NCI-H524 (cell line): ENCODE measurements at regions not wholly inside any gene's neighbourhood (a gene's known extent, or its start where the extent isn't known, plus 50 kb on each side); places are given as distances from the start of the nearest gene placed in this dataset.

ENCODE experiments used
- DNase-seq, 2 experiments: peaks; one replicate each; lab custom pipeline; 2025; lab: John Stamatoyannopoulos, UW

- no peak for DNase-seq
These were observed 253.4 kb downstream of the GXYLT1 start for GRCh38 chr12:41891226-41891625.

GRCh38 chr12:41888285-41888684 lies 256.4 kb downstream of the GXYLT1 start:
- no peak for DNase-seq

- DNase-seq: no peak
These were observed 262.5 kb downstream of the GXYLT1 start for GRCh38 chr12:41881891-41882805.

GRCh38 chr12:41869432-41869831 lies 275.2 kb downstream of the GXYLT1 start:
- no peak for DNase-seq

- DNase-seq: no peak
These were observed 277.7 kb downstream of the GXYLT1 start for GRCh38 chr12:41866878-41867430.

GRCh38 chr12:41856228-41856627 lies 288.4 kb downstream of the GXYLT1 start:
- peak; percentile 19 to 79 for DNase-seq

- no peak for DNase-seq
These were observed 294.6 kb downstream of the GXYLT1 start for GRCh38 chr12:41850046-41850445.

- DNase-seq: no peak
These were observed 298.0 kb downstream of the GXYLT1 start for GRCh38 chr12:41846718-41847117.

- no peak for DNase-seq
These were observed 308.3 kb downstream of the GXYLT1 start for GRCh38 chr12:41836416-41836815.

- no peak for DNase-seq
These were observed 309.1 kb downstream of the GXYLT1 start for GRCh38 chr12:41835556-41835955.

GRCh38 chr12:41819948-41820347 lies 324.7 kb downstream of the GXYLT1 start:
- no peak for DNase-seq

- DNase-seq: no peak
These were observed 340.6 kb downstream of the GXYLT1 start for GRCh38 chr12:41804026-41804425.

GRCh38 chr12:41802803-41803202 lies 341.9 kb downstream of the GXYLT1 start:
- no peak for DNase-seq

GRCh38 chr12:41801261-41801660 lies 343.4 kb downstream of the GXYLT1 start:
- no peak for DNase-seq

GRCh38 chr12:41799671-41800070 lies 345.0 kb downstream of the GXYLT1 start:
- DNase-seq: no peak

- DNase-seq: peak in 1 of 2 experiments; percentile 2
These were observed 348.8 kb downstream of the GXYLT1 start for GRCh38 chr12:41795910-41796309.

GRCh38 chr12:41795051-41795600 lies 349.5 kb downstream of the GXYLT1 start:
- no peak for DNase-seq

- DNase-seq: no peak
These were observed 350.3 kb downstream of the GXYLT1 start for GRCh38 chr12:41794336-41794735.

- no peak for DNase-seq
These were observed 359.7 kb downstream of the GXYLT1 start for GRCh38 chr12:41784957-41785356.

- no peak for DNase-seq
These were observed 365.7 kb downstream of the GXYLT1 start for GRCh38 chr12:41778934-41779333.

- DNase-seq: no peak
These were observed 367.4 kb downstream of the GXYLT1 start for GRCh38 chr12:41777064-41777790.

- DNase-seq: no peak
These were observed 372.2 kb downstream of the GXYLT1 start for GRCh38 chr12:41772478-41772877.

GRCh38 chr12:41769810-41770209 lies 374.9 kb downstream of the GXYLT1 start:
- no peak for DNase-seq
